Aorta (tissue), 5 donors: ENCODE measurements at regions not wholly inside any gene's neighbourhood (a gene's known extent, or its start where the extent isn't known, plus 50 kb on each side); places are given as distances from the start of the nearest gene placed in this dataset.

Experiments used
- ATAC-seq: fragments of 200-7000 bp; cut with Tn5 transposase; one replicate; pipeline ENCODE4 v1.9.1; 2022; ENCODE audit warnings: moderate library complexity; ENCODE audit not compliant: low FRiP score
- DNase-seq, 2 donors: peaks; one replicate each; pipeline ENCODE4 v3.0.0-alpha.2; 2020
- H3K27ac ChIP-seq, 2 donors: one replicate each; pipeline ENCODE4 v1.5.1; 2013; ENCODE audit warnings: low read length in 2 of 2, mild to moderate bottlenecking in 2 of 2, moderate library complexity in 2 of 2, control low read depth in 1 of 2, inconsistent platforms in 1 of 2, low read depth in 1 of 2
- H3K27me3 ChIP-seq, 2 donors: one replicate each; pipeline ENCODE4 v1.6.1; 2013; ENCODE audit warnings: control low read depth in 1 of 2, low read length in 1 of 2, mild to moderate bottlenecking in 1 of 2, moderate library complexity in 1 of 2; ENCODE audit not compliant: insufficient read depth in 2 of 2, control insufficient read depth in 1 of 2
- H3K36me3 ChIP-seq, 2 donors: one replicate each; pipeline ENCODE4 v1.6.1; 2013; ENCODE audit warnings: control low read depth in 1 of 2, low read length in 1 of 2, mild to moderate bottlenecking in 1 of 2; ENCODE audit not compliant: insufficient read depth in 2 of 2, control insufficient read depth in 1 of 2
- H3K4me1 ChIP-seq, 2 donors: one replicate each; pipeline ENCODE4 v1.6.1; 2013; ENCODE audit warnings: low read length in 2 of 2, control low read depth in 1 of 2, mild to moderate bottlenecking in 1 of 2, moderate library complexity in 1 of 2; ENCODE audit not compliant: insufficient read depth in 2 of 2, control insufficient read depth in 1 of 2
- H3K4me3 ChIP-seq, 2 donors: one replicate each; pipeline ENCODE4 v1.5.1; 2013; ENCODE audit warnings: low read length in 2 of 2, control low read depth in 1 of 2, mild to moderate bottlenecking in 1 of 2
- H3K9me3 ChIP-seq: one replicate; pipeline ENCODE4 v1.6.1; 2013; ENCODE audit warnings: mild to moderate bottlenecking, low read length; ENCODE audit not compliant: control insufficient read depth
- WGBS, 2 donors: extraction: QIAGEN DNeasy Blood & Tissue Kit; methylation state at CpG; one replicate each; pipeline ENCODE4 v1.1.7; 2013; 5-methylcytosine and 5-hydroxymethylcytosine counted together
- intact Hi-C, 2 donors: fragments of 100-400 bp; cut with DNase I; formaldehyde crosslinking; loops; one replicate each; pipeline versions ENCODE4 v1.14.2 to v1.15.0; 2022
- donor health status: healthy with polysubstance abuse.
- donor health status: Bipolar disorder and iron deficiency.
- donor health status: DM: no; HTN: no; CAD: no.
- donor health status: DM: no; HTN: no; CAD: no.
- donor health status: DM: yes; HTN: yes; CAD: no.

- Histone ChIP-seq H3K27ac (no peak overlapping the region), H3K4me1 (no peaks in the 10 kb centered on the region), H3K4me3 (no peak overlapping the region), H3K27me3 (no peaks in the 10 kb centered on the region), H3K36me3 (no peaks in the 10 kb centered on the region), H3K9me3 (no peaks in the 10 kb centered on the region)
- ATAC-seq (no peak), DNase-seq (no peak)
- intact Hi-C loops: no loop called here
- WGBS, 2 donors: 94 to 97% methylated on average over 4 of the region's 4 CpGs
These were observed 108.1 kb upstream of the SERPINE2 start for GRCh38 chr2:224147174-224147573.

GRCh38 chr2:224146356-224147160 is 107.5 kb upstream of the SERPINE2 start:
- no peak for DNase-seq
- WGBS, 2 donors: 88% methylated on average over 6 of the region's 6 CpGs
- H3K27me3 ChIP-seq: no peaks in the 10 kb centered on the region
- no peak overlapping the region for H3K4me3 ChIP-seq
- H3K27ac ChIP-seq: no peak overlapping the region
- no peaks in the 10 kb centered on the region for H3K4me1 ChIP-seq
- H3K36me3 ChIP-seq: no peaks in the 10 kb centered on the region
- ATAC-seq: no peak
- H3K9me3 ChIP-seq: no peaks in the 10 kb centered on the region
- intact Hi-C loops: no loop called here

GRCh38 chr2:224145751-224146355 is 106.8 kb upstream of the SERPINE2 start:
- H3K4me3 ChIP-seq: no peak overlapping the region
- no peak overlapping the region for H3K27ac ChIP-seq
- no peaks in the 10 kb centered on the region for H3K4me1 ChIP-seq
- DNase-seq (peak in 1 of 2 donors; percentile 52), ATAC-seq (peak; percentile 51)
- no peaks in the 10 kb centered on the region for H3K27me3 ChIP-seq
- WGBS, 2 donors: 29 to 68% methylated on average over 3 of the region's 3 CpGs
- no peaks in the 10 kb centered on the region for H3K36me3 ChIP-seq
- H3K9me3 ChIP-seq: no peaks in the 10 kb centered on the region
- intact Hi-C loops: no loop called here

- no peak overlapping the region for H3K27ac ChIP-seq
- DNase-seq (no peak), ATAC-seq (no peak)
- WGBS, 2 donors: 56 to 65% methylated on average over 1 of the region's 1 CpG
- H3K36me3 ChIP-seq: no peaks in the 10 kb centered on the region
- H3K4me3 ChIP-seq: no peak overlapping the region
- no peaks in the 10 kb centered on the region for H3K9me3 ChIP-seq
- intact Hi-C loops: no loop called here
- H3K27me3 ChIP-seq: no peaks in the 10 kb centered on the region
- no peaks in the 10 kb centered on the region for H3K4me1 ChIP-seq
These were observed 104.4 kb upstream of the SERPINE2 start for GRCh38 chr2:224143526-224143925.

GRCh38 chr2:224142397-224143312 is 103.6 kb upstream of the SERPINE2 start:
- ATAC-seq (no peak), DNase-seq (no peak)
- H3K4me3 ChIP-seq: no peak overlapping the region
- H3K27ac ChIP-seq: no peak overlapping the region
- WGBS, 2 donors: 8 to 16% methylated on average over 4 of the region's 4 CpGs
- no peaks in the 10 kb centered on the region for H3K36me3 ChIP-seq
- H3K4me1 ChIP-seq: no peaks in the 10 kb centered on the region
- intact Hi-C loops: no loop called here
- H3K9me3 ChIP-seq: no peaks in the 10 kb centered on the region
- H3K27me3 ChIP-seq: no peaks in the 10 kb centered on the region

- H3K36me3 ChIP-seq: no peaks in the 10 kb centered on the region
- no peaks in the 10 kb centered on the region for H3K4me1 ChIP-seq
- no peaks in the 10 kb centered on the region for H3K9me3 ChIP-seq
- H3K27ac ChIP-seq: no peak overlapping the region
- no peaks in the 10 kb centered on the region for H3K27me3 ChIP-seq
- ATAC-seq (no peak), DNase-seq (no peak)
- intact Hi-C loops: no loop called here
- H3K4me3 ChIP-seq: no peak overlapping the region
- WGBS, 2 donors: 90% methylated on average over 4 of the region's 4 CpGs
These were observed 102.2 kb upstream of the SERPINE2 start for GRCh38 chr2:224141304-224141703.

GRCh38 chr2:224137208-224137607 is 98.1 kb upstream of the SERPINE2 start:
- H3K27ac ChIP-seq: no peak overlapping the region
- ATAC-seq (no peak), DNase-seq (no peak)
- WGBS, 2 donors: 97% methylated on average over 1 of the region's 1 CpG
- H3K4me3 ChIP-seq: no peak overlapping the region
- H3K36me3 ChIP-seq: no peaks in the 10 kb centered on the region
- no peaks in the 10 kb centered on the region for H3K4me1 ChIP-seq
- H3K9me3 ChIP-seq: no peaks in the 10 kb centered on the region
- no peaks in the 10 kb centered on the region for H3K27me3 ChIP-seq
- intact Hi-C loops: no loop called here

- Histone ChIP-seq H3K27me3 (no peaks in the 10 kb centered on the region), H3K36me3 (no peaks in the 10 kb centered on the region), H3K4me1 (no peaks in the 10 kb centered on the region), H3K4me3 (no peak overlapping the region), H3K9me3 (no peaks in the 10 kb centered on the region), H3K27ac (no peak overlapping the region)
- DNase-seq (no peak), ATAC-seq (no peak)
- whole genome bisulfite sequencing, 2 donors: 88 to 93% methylated on average over 4 of the region's 4 CpGs
- intact Hi-C loops: no loop called here
These were observed 97.3 kb upstream of the SERPINE2 start for GRCh38 chr2:224136396-224136795.
